Mesothelial cell of epicardium (in vitro differentiated cells): ENCODE measurements at regions not wholly inside any gene's neighbourhood (a gene's known extent, or its start where the extent isn't known, plus 50 kb on each side); places are given as distances from the start of the nearest gene placed in this dataset.

ENCODE experiments used
- DNase-seq, 2 experiments: peaks; one replicate each; pipeline ENCODE4 v3.0.0; 2021; ENCODE audit warnings: low spot score in 2 of 2; ENCODE audit not compliant: unreplicated experiment in 2 of 2
- H3K27ac Mint-ChIP-seq: 2 replicates; pipeline ENCODE4 v1.8.0; 2021; ENCODE audit warnings: mixed read lengths
- H3K27me3 Mint-ChIP-seq: 2 replicates; pipeline ENCODE4 v1.8.0; 2021; ENCODE audit warnings: low read depth, mixed read lengths
- H3K36me3 Mint-ChIP-seq: 2 replicates; pipeline ENCODE4 v1.8.0; 2021; ENCODE audit warnings: mixed read lengths
- H3K4me1 Mint-ChIP-seq: 2 replicates; pipeline ENCODE4 v1.8.0; 2021; ENCODE audit warnings: mixed read lengths
- H3K4me3 Mint-ChIP-seq: 2 replicates; pipeline ENCODE4 v1.8.0; 2021; ENCODE audit warnings: mild to moderate bottlenecking, moderate library complexity, mixed read lengths
- H3K9me3 Mint-ChIP-seq: 2 replicates; pipeline ENCODE4 v1.8.0; 2021; ENCODE audit warnings: mixed read lengths
- CTCF ChIP-seq: fragments of 200-600 bp; sonication (generic); IDR thresholded peaks from one replicate; pipeline ENCODE4 v1.5.0; 2021; ENCODE audit warnings: antibody characterized with exemption; ENCODE audit not compliant: unreplicated experiment

GRCh38 chr21:43364261-43364510 lies 62.7 kb downstream of the SIK1 start:
- no peaks in the 10 kb centered on the region for H3K36me3 Mint-ChIP-seq
- TF ChIP-seq CTCF: no peak
- no peak for DNase-seq
- H3K4me1 Mint-ChIP-seq: peaks cover 47% of the 10 kb centered on the region
- no peaks in the 10 kb centered on the region for H3K27me3 Mint-ChIP-seq
- H3K27ac Mint-ChIP-seq: no peak overlapping the region
- H3K4me3 Mint-ChIP-seq: no peak overlapping the region
- no peaks in the 10 kb centered on the region for H3K9me3 Mint-ChIP-seq

GRCh38 chr21:43363506-43364260 lies 63.2 kb downstream of the SIK1 start:
- Mint-ChIP-seq H3K27me3 (no peaks in the 10 kb centered on the region), H3K9me3 (no peaks in the 10 kb centered on the region), H3K4me3 (no peak overlapping the region), H3K36me3 (no peaks in the 10 kb centered on the region), H3K27ac (no peak overlapping the region), H3K4me1 (peaks cover 42% of the 10 kb centered on the region)
- no peak for TF ChIP-seq CTCF
- no peak for DNase-seq

GRCh38 chr21:43362915-43363314 lies 64.0 kb downstream of the SIK1 start:
- H3K4me3 Mint-ChIP-seq: no peak overlapping the region
- DNase-seq: no peak
- peaks cover 46% of the 10 kb centered on the region for H3K4me1 Mint-ChIP-seq
- no peaks in the 10 kb centered on the region for H3K9me3 Mint-ChIP-seq
- peak overlapping the region; percentile 85 for H3K27ac Mint-ChIP-seq
- H3K27me3 Mint-ChIP-seq: no peaks in the 10 kb centered on the region
- no peaks in the 10 kb centered on the region for H3K36me3 Mint-ChIP-seq
- no peak for TF ChIP-seq CTCF

- peak in 1 of 2 experiments; percentile 68 for DNase-seq
- Mint-ChIP-seq H3K36me3 (no peaks in the 10 kb centered on the region), H3K4me1 (peaks cover 46% of the 10 kb centered on the region), H3K9me3 (no peaks in the 10 kb centered on the region), H3K27ac (peak overlapping the region; percentile 85), H3K4me3 (peak overlapping the region; percentile 24), H3K27me3 (no peaks in the 10 kb centered on the region)
- TF ChIP-seq CTCF: no peak
These were observed 64.6 kb downstream of the SIK1 start for GRCh38 chr21:43362321-43362791.

GRCh38 chr21:43361493-43362296 lies 65.2 kb downstream of the SIK1 start:
- no peak for DNase-seq
- no peak for TF ChIP-seq CTCF
- H3K9me3 Mint-ChIP-seq: no peaks in the 10 kb centered on the region
- H3K27me3 Mint-ChIP-seq: no peaks in the 10 kb centered on the region
- no peaks in the 10 kb centered on the region for H3K36me3 Mint-ChIP-seq
- H3K4me1 Mint-ChIP-seq: peaks cover 46% of the 10 kb centered on the region
- peak overlapping the region; percentile 85 for H3K27ac Mint-ChIP-seq
- no peak overlapping the region for H3K4me3 Mint-ChIP-seq
